ENCODE measurements at regions not wholly inside any gene's neighbourhood (a gene's known extent, or its start where the extent isn't known, plus 50 kb on each side); places are given as distances from the start of the nearest gene placed in this dataset.

- ATAC-seq (peak; percentile 40), DNase-seq (no peak)
- intact Hi-C loops (cut with DNase I, micrococcal nuclease), result no loop called here
Observed at GRCh38 chr7:17617857-17618651, 319.6 kb downstream of the AHR start.

- ATAC-seq (peak; percentile 88), DNase-seq (no peak)
- intact Hi-C loops (cut with DNase I, micrococcal nuclease), result no loop called here
Observed at GRCh38 chr7:17618652-17618974, 320.2 kb downstream of the AHR start.

GRCh38 chr7:17619196-17619818 lies 320.9 kb downstream of the AHR start:
- intact Hi-C loops (cut with DNase I, micrococcal nuclease), result no loop called here
- ATAC-seq (no peak), DNase-seq (no peak)

GRCh38 chr7:17620566-17620965 lies 319.7 kb downstream of the SNX13 start:
- no peak for DNase-seq
- intact Hi-C loops (cut with DNase I, micrococcal nuclease), result no loop called here
- no peak for ATAC-seq

- intact Hi-C loops (cut with DNase I, micrococcal nuclease), result no loop called here
- ATAC-seq, result no peak
- DNase-seq, result no peak
Observed at GRCh38 chr7:17622451-17622850, 317.8 kb downstream of the SNX13 start.

- DNase-seq, result no peak
- ATAC-seq, result no peak
- intact Hi-C loops (cut with DNase I, micrococcal nuclease), result no loop called here
Observed at GRCh38 chr7:17623546-17624185, 316.6 kb downstream of the SNX13 start.

GRCh38 chr7:17624379-17624778 lies 315.9 kb downstream of the SNX13 start:
- ATAC-seq (peak; percentile 26), DNase-seq (no peak)
- intact Hi-C loops (cut with DNase I, micrococcal nuclease), result no loop called here

GRCh38 chr7:17625043-17625442 lies 315.3 kb downstream of the SNX13 start:
- intact Hi-C loops (cut with DNase I, micrococcal nuclease), result no loop called here
- no peak for DNase-seq
- no peak for ATAC-seq

GRCh38 chr7:17626235-17626634 lies 314.1 kb downstream of the SNX13 start:
- intact Hi-C loops (cut with DNase I, micrococcal nuclease), result no loop called here
- ATAC-seq (no peak), DNase-seq (no peak)

GRCh38 chr7:17631061-17631460 lies 309.2 kb downstream of the SNX13 start:
- intact Hi-C loops (cut with DNase I, micrococcal nuclease), result no loop called here
- DNase-seq (no peak), ATAC-seq (no peak)

GRCh38 chr7:17632384-17632783 lies 307.9 kb downstream of the SNX13 start:
- intact Hi-C loops (cut with DNase I, micrococcal nuclease), result no loop called here
- no peak for DNase-seq
- no peak for ATAC-seq

GRCh38 chr7:17633067-17633466 lies 307.2 kb downstream of the SNX13 start:
- intact Hi-C loops (cut with DNase I, micrococcal nuclease), result no loop called here
- peak; percentile 95 for ATAC-seq
- DNase-seq, result no peak

GRCh38 chr7:17638727-17639126 lies 301.6 kb downstream of the SNX13 start:
- intact Hi-C loops (cut with DNase I, micrococcal nuclease), result no loop called here
- no peak for DNase-seq
- ATAC-seq, result no peak

GRCh38 chr7:17640730-17641377 lies 299.4 kb downstream of the SNX13 start:
- peak; percentile 34 for ATAC-seq
- DNase-seq, result no peak
- intact Hi-C loops (cut with DNase I, micrococcal nuclease), result loop anchor here in 1 of 2 donors (10.0 kb wide), 1 partner anchor 656 kb away; no protein-coding TSS in a partner anchor

GRCh38 chr7:17645500-17645899 lies 294.8 kb downstream of the SNX13 start:
- DNase-seq (no peak), ATAC-seq (no peak)
- intact Hi-C loops (cut with DNase I, micrococcal nuclease), result loop anchor here in 1 of 2 donors (10.0 kb wide), 1 partner anchor 661 kb away; no protein-coding TSS in a partner anchor

- intact Hi-C loops (cut with DNase I, micrococcal nuclease), result loop anchor here in 1 of 2 donors (10.0 kb wide), 1 partner anchor 662 kb away; no protein-coding TSS in a partner anchor
- DNase-seq (no peak), ATAC-seq (peak; percentile 48)
Observed at GRCh38 chr7:17646253-17646956, 293.9 kb downstream of the SNX13 start.

- intact Hi-C loops (cut with DNase I, micrococcal nuclease), result no loop called here
- no peak for ATAC-seq
Observed at GRCh38 chr7:17651341-17651740, 289.0 kb downstream of the SNX13 start.

GRCh38 chr7:17651863-17652385 lies 288.4 kb downstream of the SNX13 start:
- intact Hi-C loops (cut with DNase I, micrococcal nuclease), result no loop called here
- DNase-seq (no peak), ATAC-seq (no peak)

More at GRCh38 chr7:17651341-17651740, 289.0 kb downstream of the SNX13 start:
- no peak for DNase-seq

GRCh38 chr7:17654940-17655339 lies 285.4 kb downstream of the SNX13 start:
- intact Hi-C loops (cut with DNase I, micrococcal nuclease), result no loop called here
- DNase-seq, result no peak
- ATAC-seq, result no peak

Measured in left colon (tissue), 2 donors.